ENCODE measurements at regions not wholly inside any gene's neighbourhood (a gene's known extent, or its start where the extent isn't known, plus 50 kb on each side); places are given as distances from the start of the nearest gene placed in this dataset.

DNA sequence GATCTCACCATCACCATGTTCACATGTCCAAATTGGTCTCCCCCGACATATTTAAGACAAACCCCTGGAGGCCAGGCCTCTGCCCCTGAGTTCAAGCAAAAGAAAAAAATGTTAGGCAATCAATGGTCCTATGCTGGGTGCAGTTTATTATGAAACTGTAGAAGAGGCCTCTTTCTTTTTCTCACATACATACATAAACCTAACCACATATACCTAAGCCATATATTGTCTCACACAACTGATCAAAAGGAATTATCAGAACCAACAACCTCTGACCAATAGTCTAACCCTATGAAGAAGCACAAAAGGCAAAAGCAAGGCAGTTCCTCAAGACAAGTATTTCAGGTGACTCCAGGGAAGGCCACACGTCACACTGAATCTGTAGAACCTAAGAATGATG is 49.9 kb downstream of the ILRUN start:
- TF ChIP-seq EZH2phosphoT487 (IDR thresholded peaks at IDR 0.05; ENCODE audit: insufficient read depth, low read depth) (no peak), EZH2 (IDR thresholded peaks at IDR 0.05; ENCODE audit: insufficient read depth, poor library complexity, severe bottlenecking) (no peak)
